K562 (cell line): ENCODE measurements at regions not wholly inside any gene's neighbourhood (a gene's known extent, or its start where the extent isn't known, plus 50 kb on each side); places are given as distances from the start of the nearest gene placed in this dataset.

Experiments
- ATAC-seq: fragments of 200-7000 bp; cut with Tn5 transposase; 3 replicates; pipeline ENCODE4 v1.9.1; 2020; ENCODE audit warnings: moderate library complexity
- BruUV-seq: library from RNA; stranded (reverse); fragments of 400-500 nt; replicated peaks from 2 replicates; lab custom pipeline; 2021; lab: Mats Ljungman, UMichigan
- CTCF ChIA-PET: fragments of 300-600 bp; formaldehyde crosslinking; extraction: SDS; loops from one replicate; lab custom pipeline; 2021; ENCODE audit warnings: low intra/inter-chr PET ratio; lab: Yijun Ruan, JAX
- POLR2A ChIA-PET: fragments of 300-600, 350-650 bp; sonication (Branson Sonifier 250); formaldehyde crosslinking; extraction: SDS; loops from one replicate; lab custom pipeline; 2021; ENCODE audit warnings: antibody characterized with exemption, inconsistent platforms; lab: Yijun Ruan, JAX
- DNase-seq, 4 experiments: peaks; one replicate each; pipeline versions ENCODE4 v3.0.0 to v3.0.0-alpha.2; 2011 to 2018; ENCODE audit warnings: low spot score in 3 of 4, mixed read lengths in 3 of 4; ENCODE audit errors: extremely low read depth in 1 of 4
- FAIRE-seq: peaks from 2 replicates; lab custom pipeline; 2011; peaks lifted over from hg19 to GRCh38; lab: Jason Lieb, UNC
- H2AFZ ChIP-seq: 2 replicates; pipeline ENCODE4 v1.6.0; 2011; ENCODE audit warnings: low read depth, low read length, control low read depth, inconsistent platforms
- H3K27ac ChIP-seq: fragments of 200-600 bp; 3 replicates; pipeline ENCODE4 v1.8.0; 2011; ENCODE audit warnings: low read depth, mild to moderate bottlenecking, control low read depth, inconsistent platforms, low read length, moderate library complexity, mixed read lengths; ENCODE audit errors: extremely low read depth
- H3K27me3 ChIP-seq, 2 experiments: fragments of 300-600 bp in 1 of 2; 2 replicates in 1 of 2; 3 replicates in 1 of 2; pipeline versions ENCODE4 v1.6.0 to v1.8.0; 2011; ENCODE audit warnings: inconsistent platforms in 2 of 2, low read length in 2 of 2, mild to moderate bottlenecking in 1 of 2, mixed read lengths in 1 of 2, moderate library complexity in 1 of 2; ENCODE audit not compliant: control insufficient read depth in 2 of 2, insufficient read depth in 2 of 2
- H3K36me3 ChIP-seq: fragments of 300-600 bp; 3 replicates; pipeline ENCODE4 v1.8.0; 2011; ENCODE audit warnings: mild to moderate bottlenecking, low read length, inconsistent platforms; ENCODE audit not compliant: control insufficient read depth, insufficient read depth
- H3K4me1 ChIP-seq, 2 experiments: fragments of 200-600 bp in 1 of 2; replicated peaks in 1 of 2; 2 replicates in 1 of 2; 3 replicates in 1 of 2; pipeline versions ENCODE4 v1.5.1 to v1.8.0; 2011; ENCODE audit warnings: inconsistent platforms in 2 of 2, low read length in 2 of 2, mild to moderate bottlenecking in 1 of 2, mixed read lengths in 1 of 2, moderate library complexity in 1 of 2; ENCODE audit not compliant: control insufficient read depth in 2 of 2, insufficient read depth in 2 of 2
- H3K4me2 ChIP-seq: 2 replicates; pipeline ENCODE4 v1.6.1; 2011; ENCODE audit warnings: low read length, control low read depth, inconsistent platforms, mixed read lengths; ENCODE audit not compliant: insufficient read depth
- H3K4me3 ChIP-seq: fragments of 200-600 bp; sonication (generic), shearing (Covaris generic); 2 replicates; pipeline ENCODE4 v1.5.1; 2016; ENCODE audit warnings: control low read depth, inconsistent platforms
- H3K79me2 ChIP-seq: fragments of 200-600 bp; 3 replicates; pipeline ENCODE4 v1.8.0; 2011; ENCODE audit warnings: low read length, inconsistent platforms; ENCODE audit not compliant: control insufficient read depth, insufficient read depth
- H3K9ac ChIP-seq, 2 experiments: 2 replicates each; pipeline versions ENCODE4 v1.6.0 to v1.6.1; 2011; ENCODE audit warnings: low read depth in 2 of 2, low read length in 2 of 2, control low read depth in 1 of 2, inconsistent platforms in 1 of 2, mild to moderate bottlenecking in 1 of 2, mixed read lengths in 1 of 2; ENCODE audit not compliant: insufficient read depth in 1 of 2
- H3K9me1 ChIP-seq: one replicate; pipeline ENCODE4 v1.6.0; 2011; ENCODE audit warnings: inconsistent platforms, mild to moderate bottlenecking, low read length, moderate library complexity; ENCODE audit not compliant: control insufficient read depth, insufficient read depth
- H3K9me3 ChIP-seq: replicated peaks from 2 replicates; pipeline ENCODE4 v1.5.1; 2011; ENCODE audit warnings: low read depth, low read length, inconsistent platforms; ENCODE audit not compliant: control insufficient read depth, insufficient read depth
- H4K20me1 ChIP-seq: replicated peaks from 2 replicates; pipeline ENCODE4 v1.6.1; 2011; ENCODE audit warnings: low read length, inconsistent platforms, mixed read lengths; ENCODE audit not compliant: control insufficient read depth, insufficient read depth
- ATF3 ChIP-seq, 2 experiments: fragments of 450-650 bp in 1 of 2; sonication (generic) in 1 of 2; formaldehyde crosslinking in 1 of 2; IDR thresholded peaks in 1 of 2; conservative IDR thresholded peaks in 1 of 2; 2 replicates each; pipeline versions ENCODE4 v1.6.1 to v1.8.1; 2016 to 2023; ENCODE audit warnings: mild to moderate bottlenecking in 2 of 2, moderate library complexity in 2 of 2, inconsistent platforms in 1 of 2, missing genetic modification reagents in 1 of 2
- CBX1 ChIP-seq: sonication (generic); IDR thresholded peaks from 2 replicates; pipeline ENCODE4 v1.6.1; 2016; ENCODE audit warnings: antibody characterized with exemption, low read depth, mild to moderate bottlenecking
- GTF3C2 ChIP-seq: IDR thresholded peaks from 3 replicates; pipeline ENCODE4 v1.6.1; 2011; ENCODE audit warnings: borderline replicate concordance, mild to moderate bottlenecking, moderate library complexity; ENCODE audit not compliant: insufficient read length; ENCODE audit errors: extremely low read depth
- HMG20B ChIP-seq: fragments of 250-450 bp; sonication (Bioruptor Pico); IDR thresholded peaks from 2 replicates; pipeline ENCODE4 v1.5.0; 2021; ENCODE audit warnings: mild to moderate bottlenecking
- HNRNPL ChIP-seq: fragments of 200-400 bp; formaldehyde crosslinking; IDR thresholded peaks from 2 replicates; pipeline ENCODE4 v1.6.1; 2017; ENCODE audit warnings: low read depth, mild to moderate bottlenecking, low read length
- KAT7 ChIP-seq: sonication (generic); formaldehyde crosslinking; IDR thresholded peaks from 2 replicates; pipeline ENCODE4 v1.8.0; 2022; ENCODE audit warnings: missing genetic modification reagents, mild to moderate bottlenecking, borderline replicate concordance
- MYC ChIP-seq, 2 experiments: fragments of 250-450 bp in 1 of 2; sonication (Bioruptor Pico) in 1 of 2; IDR thresholded peaks; 2 replicates each; pipeline versions ENCODE4 v1.5.1 to v1.6.1; 2012 to 2021; ENCODE audit warnings: low read depth in 2 of 2, borderline replicate concordance in 1 of 2, improper control_type of control experiment in 1 of 2, low read length in 1 of 2, mild to moderate bottlenecking in 1 of 2, moderate library complexity in 1 of 2
- RBM17 ChIP-seq: fragments of 200-400 bp; formaldehyde crosslinking; IDR thresholded peaks from 2 replicates; pipeline ENCODE4 v1.6.1; 2017; ENCODE audit warnings: low read depth, mild to moderate bottlenecking, low read length, borderline replicate concordance
- RFX5 ChIP-seq: IDR thresholded peaks from 2 replicates; pipeline ENCODE4 v1.6.1; 2011; ENCODE audit warnings: low read depth, mild to moderate bottlenecking, improper control_type of control experiment, low read length
- TAF9B ChIP-seq: fragments of 450-650 bp; IDR thresholded peaks from 2 replicates; pipeline ENCODE4 v1.6.1; 2018; ENCODE audit warnings: mild to moderate bottlenecking; ENCODE audit not compliant: partially characterized antibody
- ZBED1 ChIP-seq: IDR thresholded peaks from 2 replicates; pipeline ENCODE4 v1.6.1; 2014
- ZBTB26 ChIP-seq: fragments of 450-650 bp; formaldehyde crosslinking; IDR thresholded peaks from 2 replicates; pipeline ENCODE4 v1.4.0; 2022; ENCODE audit warnings: missing genetic modification characterization
- ZKSCAN1 ChIP-seq: fragments of 150-350 bp; IDR thresholded peaks from 2 replicates; pipeline ENCODE4 v1.6.1; 2016; ENCODE audit warnings: low read depth, low read length
- WGBS: fragments of 100-300 bp; shearing (Covaris generic); methylation state at CpG from one replicate; pipeline ENCODE4 v1.1.6; 2016; ENCODE audit warnings: low coverage, mixed read lengths; ENCODE audit not compliant: insufficient coverage; ENCODE audit errors: missing lambda C conversion rate; 5-methylcytosine and 5-hydroxymethylcytosine counted together
- in situ Hi-C: fragments of 300-500 bp; cut with MboI; formaldehyde crosslinking; loops from 4 replicates; pipeline ENCODE4 v1.15.0; 2018; ENCODE audit warnings: inconsistent platforms, mixed read lengths
- intact Hi-C: fragments of 100-400 bp; cut with micrococcal nuclease; formaldehyde crosslinking; loops from 2 replicates; pipeline ENCODE4 v1.14.2; 2022

- CTCF ChIA-PET = no interaction called here
These were observed 71.8 kb downstream of the TM2D3 start for GRCh38 chr15:101580431-101580830.

More at GRCh38 chr15:101580431-101580830, 71.8 kb downstream of the TM2D3 start:
- Histone ChIP-seq H3K27ac (no peak overlapping the region), H3K9me3 (no peaks in the 10 kb centered on the region; the same call in 1 of the 2 replicates), H3K9ac (no peak overlapping the region), H3K27me3 (peaks cover 32 to 57% of the 10 kb centered on the region in 2 experiments), H3K79me2 (no peaks in the 10 kb centered on the region), H3K9me1 (no peaks in the 10 kb centered on the region), H2AFZ (no peak overlapping the region), H3K36me3 (no peaks in the 10 kb centered on the region), H4K20me1 (no peaks in the 10 kb centered on the region), H3K4me1 (no peaks in the 10 kb centered on the region; a peak in 1 of 5 replicates), H3K4me3 (no peak overlapping the region), H3K4me2 (no peak overlapping the region)
- intact Hi-C loops = no loop called here
- no peak for FAIRE-seq
- no peak for ATAC-seq
- TF ChIP-seq ZBTB26 (CRISPR knock-in tag) (no peak), ZKSCAN1 (no peak), ZBED1 (no peak), ATF3 (IDR thresholded peaks at IDR 0.05) (no peak), ATF3 (CRISPR knock-in tag; conservative IDR thresholded peaks at IDR 0.05) (no peak), HNRNPL (no peak), MYC (IDR thresholded peaks at IDR 0.05; ENCODE audit: low read depth, low read length) (no peak), MYC (CRISPR knock-in tag; IDR thresholded peaks at IDR 0.05; ENCODE audit: borderline replicate concordance, low read depth) (no peak), GTF3C2 (no peak), HMG20B (no peak), CBX1 (no peak), KAT7 (CRISPR knock-in tag) (no peak), TAF9B (no peak), RFX5 (no peak), RBM17 (no peak)
- in situ Hi-C loops = no loop called here
- POLR2A ChIA-PET = interaction anchor here (0.6 kb wide), 1 partner anchor 30 kb away, joined by 3 read pairs; no protein-coding TSS in a partner anchor
- 2% methylated on average over 10 of the region's 11 CpGs for WGBS
- DNase-seq = no peak
- no TSS peak for BruUV-seq
